ENCODE measurements at regions not wholly inside any gene's neighbourhood (a gene's known extent, or its start where the extent isn't known, plus 50 kb on each side); places are given as distances from the start of the nearest gene placed in this dataset.

- DNase-seq (ENCODE audit: low read depth, low spot score) = no peak
- ChIA-PET POLR2A (no interaction called here), CTCF (no interaction called here)
Observed at GRCh38 chr21:15436031-15436430, 293.8 kb upstream of the USP25 start.

GRCh38 chr21:15437883-15438282 lies 291.9 kb upstream of the USP25 start:
- Histone ChIP-seq H3K9me3 (ENCODE audit: control insufficient read depth, insufficient read depth, low read length) (no peaks in the 10 kb centered on the region), H3K27me3 (ENCODE audit: control insufficient read depth, insufficient read depth, low read length) (no peaks in the 10 kb centered on the region), H3K27ac (ENCODE audit: low read depth, low read length) (no peak overlapping the region), H3K4me3 (ENCODE audit: low read depth, low read length) (no peak overlapping the region)
- no peak for TF ChIP-seq CTCF (IDR thresholded peaks at IDR 0.05; ENCODE audit: low read depth, low read length)
- CTCF ChIA-PET = no interaction called here
- no peak for DNase-seq (ENCODE audit: low read depth, low spot score)
- POLR2A ChIA-PET = no interaction called here

More at GRCh38 chr21:15436031-15436430, 293.8 kb upstream of the USP25 start:
- Histone ChIP-seq H3K27me3 (ENCODE audit: control insufficient read depth, insufficient read depth, low read length) (no peaks in the 10 kb centered on the region), H3K4me3 (ENCODE audit: low read depth, low read length) (no peak overlapping the region), H3K9me3 (ENCODE audit: control insufficient read depth, insufficient read depth, low read length) (no peaks in the 10 kb centered on the region), H3K27ac (ENCODE audit: low read depth, low read length) (no peak overlapping the region)
- no peak for TF ChIP-seq CTCF (IDR thresholded peaks at IDR 0.05; ENCODE audit: low read depth, low read length)

GRCh38 chr21:15439726-15440125 lies 290.1 kb upstream of the USP25 start:
- Histone ChIP-seq H3K27ac (ENCODE audit: low read depth, low read length) (no peak overlapping the region), H3K27me3 (ENCODE audit: control insufficient read depth, insufficient read depth, low read length) (no peaks in the 10 kb centered on the region), H3K4me3 (ENCODE audit: low read depth, low read length) (no peak overlapping the region), H3K9me3 (ENCODE audit: control insufficient read depth, insufficient read depth, low read length) (no peaks in the 10 kb centered on the region)
- no peak for TF ChIP-seq CTCF (IDR thresholded peaks at IDR 0.05; ENCODE audit: low read depth, low read length)
- CTCF ChIA-PET = no interaction called here
- POLR2A ChIA-PET = no interaction called here
- no peak for DNase-seq (ENCODE audit: low read depth, low spot score)

GRCh38 chr21:15441060-15441493 lies 288.7 kb upstream of the USP25 start:
- ChIA-PET CTCF (interaction anchor here (0.6 kb wide), 1 partner anchor 610 kb away, joined by 3 read pairs; no protein-coding TSS in a partner anchor), POLR2A (no interaction called here)
- H3K27ac ChIP-seq (ENCODE audit: low read depth, low read length) = no peak overlapping the region
- no peak for TF ChIP-seq CTCF (IDR thresholded peaks at IDR 0.05; ENCODE audit: low read depth, low read length)
- H3K27me3 ChIP-seq (ENCODE audit: control insufficient read depth, insufficient read depth, low read length) = no peaks in the 10 kb centered on the region
- no peak overlapping the region for H3K4me3 ChIP-seq (ENCODE audit: low read depth, low read length)
- no peaks in the 10 kb centered on the region for H3K9me3 ChIP-seq (ENCODE audit: control insufficient read depth, insufficient read depth, low read length)
- no peak for DNase-seq (ENCODE audit: low read depth, low spot score)

- CTCF ChIA-PET = no interaction called here
- Histone ChIP-seq H3K4me3 (ENCODE audit: low read depth, low read length) (no peak overlapping the region), H3K27me3 (ENCODE audit: control insufficient read depth, insufficient read depth, low read length) (no peaks in the 10 kb centered on the region), H3K9me3 (ENCODE audit: control insufficient read depth, insufficient read depth, low read length) (no peaks in the 10 kb centered on the region), H3K27ac (ENCODE audit: low read depth, low read length) (no peak overlapping the region)
- TF ChIP-seq CTCF (IDR thresholded peaks at IDR 0.05; ENCODE audit: low read depth, low read length) = no peak
- POLR2A ChIA-PET = no interaction called here
- no peak for DNase-seq (ENCODE audit: low read depth, low spot score)
Observed at GRCh38 chr21:15441992-15442391, 287.8 kb upstream of the USP25 start.
